ENCODE measurements at regions not wholly inside any gene's neighbourhood (a gene's known extent, or its start where the extent isn't known, plus 50 kb on each side); places are given as distances from the start of the nearest gene placed in this dataset.

GRCh38 chr5:115431116-115431515 lies 113.5 kb downstream of the FEM1C start:
- no peak overlapping the region for H3K4me3 ChIP-seq (ENCODE audit: low read depth, low read length)
- no peak for TF ChIP-seq CTCF (IDR thresholded peaks at IDR 0.05; ENCODE audit: insufficient read depth, low read depth, low read length)
- no peak for DNase-seq (ENCODE audit: low read depth)

GRCh38 chr5:115430374-115430773 lies 114.2 kb downstream of the FEM1C start:
- DNase-seq (ENCODE audit: low read depth) = no peak
- no peak overlapping the region for H3K4me3 ChIP-seq (ENCODE audit: low read depth, low read length)
- no peak for TF ChIP-seq CTCF (IDR thresholded peaks at IDR 0.05; ENCODE audit: insufficient read depth, low read depth, low read length)

- H3K4me3 ChIP-seq (ENCODE audit: low read depth, low read length) = no peak overlapping the region
- TF ChIP-seq CTCF (IDR thresholded peaks at IDR 0.05; ENCODE audit: insufficient read depth, low read depth, low read length) = no peak
- DNase-seq (ENCODE audit: low read depth) = no peak
These were observed 115.1 kb downstream of the FEM1C start for GRCh38 chr5:115429345-115429940.

GRCh38 chr5:115428676-115429075 lies 115.9 kb downstream of the FEM1C start:
- TF ChIP-seq CTCF (IDR thresholded peaks at IDR 0.05; ENCODE audit: insufficient read depth, low read depth, low read length) = no peak
- no peak overlapping the region for H3K4me3 ChIP-seq (ENCODE audit: low read depth, low read length)
- DNase-seq (ENCODE audit: low read depth) = no peak

GRCh38 chr5:115428248-115428647 lies 116.3 kb downstream of the FEM1C start:
- no peak for DNase-seq (ENCODE audit: low read depth)
- H3K4me3 ChIP-seq (ENCODE audit: low read depth, low read length) = no peak overlapping the region
- no peak for TF ChIP-seq CTCF (IDR thresholded peaks at IDR 0.05; ENCODE audit: insufficient read depth, low read depth, low read length)

GRCh38 chr5:115424446-115424845 lies 120.1 kb downstream of the FEM1C start:
- TF ChIP-seq CTCF (IDR thresholded peaks at IDR 0.05; ENCODE audit: insufficient read depth, low read depth, low read length) = no peak
- DNase-seq (ENCODE audit: low read depth) = no peak
- H3K4me3 ChIP-seq (ENCODE audit: low read depth, low read length) = no peak overlapping the region

- no peak overlapping the region for H3K4me3 ChIP-seq (ENCODE audit: low read depth, low read length)
- DNase-seq (ENCODE audit: low read depth) = no peak
- no peak for TF ChIP-seq CTCF (IDR thresholded peaks at IDR 0.05; ENCODE audit: insufficient read depth, low read depth, low read length)
These were observed 120.5 kb downstream of the FEM1C start for GRCh38 chr5:115424030-115424429.

Data from fibroblast of villous mesenchyme (primary cell).